Endothelial cell of umbilical vein (primary cell): ENCODE measurements at regions not wholly inside any gene's neighbourhood (a gene's known extent, or its start where the extent isn't known, plus 50 kb on each side); places are given as distances from the start of the nearest gene placed in this dataset.
A peak's percentile ranks its signal among the peaks of the same experiment; 100 is the strongest.

Experiments used
- BruUV-seq: library from RNA; stranded (reverse); fragments of 400-500 nt; replicated peaks from 2 replicates; lab custom pipeline; 2021; lab: Mats Ljungman, UMichigan
- CTCF ChIA-PET: fragments of 300-600, 350-600 bp; sonication (Branson Sonifier 250); formaldehyde crosslinking; loops from one replicate; lab custom pipeline; 2021; ENCODE audit warnings: antibody characterized with exemption, inconsistent platforms; lab: Charles Lee
- POLR2A ChIA-PET: fragments of 300-600, 350-600 bp; sonication (Branson Sonifier 250); formaldehyde crosslinking; loops from one replicate; lab custom pipeline; 2021; ENCODE audit warnings: antibody characterized with exemption, inconsistent platforms; lab: Charles Lee
- DNase-seq: peaks from one replicate; pipeline ENCODE4 v3.0.0-alpha.2; 2011; ENCODE audit warnings: low read depth, low spot score
- FAIRE-seq: peaks from 2 replicates; lab custom pipeline; 2011; peaks lifted over from hg19 to GRCh38; lab: Jason Lieb, UNC
- H2AFZ ChIP-seq: 2 replicates; pipeline ENCODE4 v1.6.0; 2012; ENCODE audit warnings: low read depth, low read length, control low read depth, inconsistent platforms
- H3K27ac ChIP-seq: 2 replicates; pipeline ENCODE4 v1.5.1; 2011; ENCODE audit warnings: low read depth, mild to moderate bottlenecking, control low read depth, low read length, moderate library complexity; ENCODE audit not compliant: insufficient read depth
- H3K27me3 ChIP-seq, 2 experiments: 2 replicates each; pipeline versions ENCODE4 v1.6.0 to v1.6.1; 2011; ENCODE audit warnings: low read length in 2 of 2, mixed read lengths in 1 of 2; ENCODE audit not compliant: control insufficient read depth in 2 of 2, insufficient read depth in 2 of 2
- H3K36me3 ChIP-seq, 2 experiments: 2 replicates in 1 of 2; 3 replicates in 1 of 2; pipeline ENCODE4 v1.5.1; 2011; ENCODE audit warnings: low read length in 2 of 2, mild to moderate bottlenecking in 1 of 2, moderate library complexity in 1 of 2; ENCODE audit not compliant: control insufficient read depth in 2 of 2, insufficient read depth in 2 of 2; ENCODE audit errors: extremely low read depth in 1 of 2
- H3K4me1 ChIP-seq: 3 replicates; pipeline ENCODE4 v1.5.1; 2011; ENCODE audit warnings: mild to moderate bottlenecking, low read length; ENCODE audit not compliant: control insufficient read depth, insufficient read depth; ENCODE audit errors: extremely low read depth
- H3K4me2 ChIP-seq: 2 replicates; pipeline ENCODE4 v1.6.1; 2011; ENCODE audit warnings: low read length, control low read depth, mixed read lengths; ENCODE audit not compliant: insufficient read depth
- H3K4me3 ChIP-seq, 3 experiments: fragments of 200-600 bp in 1 of 3; sonication (generic), shearing (Covaris generic) in 1 of 3; replicated peaks in 1 of 3; 2 replicates each; pipeline ENCODE4 v1.5.1; 2011 to 2016; ENCODE audit warnings: control low read depth in 3 of 3, low read length in 3 of 3, mild to moderate bottlenecking in 2 of 3, inconsistent platforms in 1 of 3, low read depth in 1 of 3, moderate library complexity in 1 of 3; ENCODE audit not compliant: insufficient read depth in 1 of 3
- H3K79me2 ChIP-seq: 2 replicates; pipeline ENCODE4 v1.6.0; 2012; ENCODE audit warnings: low read length, inconsistent platforms; ENCODE audit not compliant: control insufficient read depth, insufficient read depth
- H3K9ac ChIP-seq: replicated peaks from 2 replicates; pipeline ENCODE3; 2011; ENCODE audit warnings: low read length, control low read depth; ENCODE audit not compliant: insufficient read depth; ENCODE audit errors: extremely low read depth
- H3K9me1 ChIP-seq: replicated peaks from 3 replicates; pipeline ENCODE4 v1.6.0; 2011; ENCODE audit warnings: mild to moderate bottlenecking, low read length; ENCODE audit not compliant: control insufficient read depth, insufficient read depth; ENCODE audit errors: extremely low read depth
- H3K9me3 ChIP-seq: replicated peaks from 2 replicates; pipeline ENCODE4 v1.5.1; 2012; ENCODE audit warnings: low read length, inconsistent platforms; ENCODE audit not compliant: control insufficient read depth, insufficient read depth
- H4K20me1 ChIP-seq: replicated peaks from 2 replicates; pipeline ENCODE3; 2011; ENCODE audit warnings: mild to moderate bottlenecking, low read length; ENCODE audit not compliant: control insufficient read depth, insufficient read depth; ENCODE audit errors: extremely low read depth
- FOS ChIP-seq: IDR thresholded peaks from 2 replicates; pipeline ENCODE4 v1.6.1; 2011; ENCODE audit warnings: mild to moderate bottlenecking, low read length, moderate library complexity, borderline replicate concordance; ENCODE audit not compliant: insufficient read depth
- GATA2 ChIP-seq: IDR thresholded peaks from 2 replicates; pipeline ENCODE4 v1.7.0; 2011; ENCODE audit warnings: low read depth, mild to moderate bottlenecking, moderate library complexity, mixed read lengths, low read length; ENCODE audit not compliant: insufficient read length, insufficient read depth
- dilution Hi-C: fragments of 300-500 bp; cut with MboI; formaldehyde crosslinking; loops from one replicate; pipeline ENCODE4 v1.15.0; 2019; ENCODE audit warnings: low sequenced_read_pairs; ENCODE audit not compliant: extremely low pct_ligation_motif_present
- intact Hi-C: fragments of 100-400 bp; cut with micrococcal nuclease; formaldehyde crosslinking; loops from one replicate; pipeline ENCODE4 v1.10.0; 2022
- TF ChIP-seq, protein P1 (sequence below), 2 donors: IDR thresholded peaks; 1 replicate in 1 of 2; 2 replicates in 1 of 2; pipeline ENCODE4 v1.5.1; 2011; ENCODE audit warnings: low read length in 2 of 2, mild to moderate bottlenecking in 2 of 2, moderate library complexity in 2 of 2, control low read depth in 1 of 2, inconsistent platforms in 1 of 2, low read depth in 1 of 2; ENCODE audit not compliant: insufficient read depth in 1 of 2; ENCODE audit errors: extremely low read depth in 1 of 2

DNA sequence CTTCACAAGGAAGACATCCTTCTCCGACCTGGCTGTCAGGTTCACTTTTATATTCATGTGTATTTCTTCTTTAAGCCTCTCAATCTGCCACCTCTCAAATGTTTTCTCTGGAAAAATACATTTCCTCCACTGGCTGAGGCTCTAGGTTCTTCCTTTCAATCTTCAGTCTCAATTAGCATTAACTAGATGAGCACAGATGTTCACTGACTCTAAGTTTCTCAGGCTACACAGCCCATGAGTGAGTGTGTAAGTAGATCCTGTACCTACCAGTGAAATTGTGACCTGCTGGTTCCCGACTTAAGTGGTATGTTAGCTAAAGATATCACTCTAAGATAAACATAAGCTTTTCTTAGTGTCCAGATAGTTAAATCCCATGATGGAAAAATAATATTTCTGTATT is 206.9 kb downstream of the ADAMTS15 start:
- Histone ChIP-seq H3K9me3 (no peaks in the 10 kb centered on the region), H3K4me2 (no peak overlapping the region), H4K20me1 (no peaks in the 10 kb centered on the region), H3K79me2 (no peaks in the 10 kb centered on the region), H3K9ac (no peak overlapping the region), H2AFZ (no peak overlapping the region), H3K36me3 (no peaks in the 10 kb centered on the region), H3K4me1 (no peaks in the 10 kb centered on the region), H3K27me3 (peaks cover 0 to 4% of the 10 kb centered on the region in 2 experiments), H3K4me3 (no peak overlapping the region), H3K27ac (no peak overlapping the region), H3K9me1 (no peaks in the 10 kb centered on the region)
- CTCF ChIA-PET = no interaction called here
- no TSS peak for BruUV-seq
- intact Hi-C loops (no loop called here), dilution Hi-C loops (no loop called here)
- FAIRE-seq = no peak
- no peak for DNase-seq
- TF ChIP-seq GATA2 = no peak
- POLR2A ChIA-PET = no interaction called here

DNA sequence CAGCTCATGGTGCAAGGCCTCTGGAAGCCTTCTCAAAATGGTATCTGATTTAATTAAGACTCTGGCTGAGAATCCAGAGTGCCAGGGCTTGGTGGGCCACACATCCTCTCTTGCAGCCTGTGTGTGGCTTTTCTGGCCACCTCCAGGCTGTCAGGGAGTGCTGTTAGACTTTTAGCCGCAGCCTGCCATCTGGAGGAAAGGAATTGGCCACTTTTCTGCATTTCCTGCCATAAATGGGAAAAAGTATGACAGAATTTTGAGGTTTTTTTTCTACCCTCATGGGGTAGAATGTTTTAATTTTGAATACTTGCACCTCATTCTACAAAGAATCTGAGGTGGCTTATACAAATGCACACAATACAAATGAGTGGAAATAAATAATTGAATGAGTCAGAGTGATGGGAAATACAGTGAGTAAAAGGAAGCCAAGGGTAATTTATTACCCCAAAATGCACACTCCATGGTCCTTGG is 218.4 kb downstream of the ADAMTS15 start:
- Histone ChIP-seq H3K36me3 (no peaks in the 10 kb centered on the region), H3K79me2 (no peaks in the 10 kb centered on the region), H2AFZ (no peak overlapping the region), H3K9ac (no peak overlapping the region), H4K20me1 (no peaks in the 10 kb centered on the region), H3K4me3 (no peak overlapping the region), H3K9me1 (no peaks in the 10 kb centered on the region), H3K27ac (no peak overlapping the region), H3K9me3 (no peaks in the 10 kb centered on the region), H3K27me3 (no peaks in the 10 kb centered on the region), H3K4me2 (no peak overlapping the region), H3K4me1 (no peaks in the 10 kb centered on the region)
- dilution Hi-C loops = no loop called here
- ChIA-PET CTCF (no interaction called here), POLR2A (no interaction called here)
- peak; percentile 21 for TF ChIP-seq FOS
- TF ChIP-seq, protein P1, sequence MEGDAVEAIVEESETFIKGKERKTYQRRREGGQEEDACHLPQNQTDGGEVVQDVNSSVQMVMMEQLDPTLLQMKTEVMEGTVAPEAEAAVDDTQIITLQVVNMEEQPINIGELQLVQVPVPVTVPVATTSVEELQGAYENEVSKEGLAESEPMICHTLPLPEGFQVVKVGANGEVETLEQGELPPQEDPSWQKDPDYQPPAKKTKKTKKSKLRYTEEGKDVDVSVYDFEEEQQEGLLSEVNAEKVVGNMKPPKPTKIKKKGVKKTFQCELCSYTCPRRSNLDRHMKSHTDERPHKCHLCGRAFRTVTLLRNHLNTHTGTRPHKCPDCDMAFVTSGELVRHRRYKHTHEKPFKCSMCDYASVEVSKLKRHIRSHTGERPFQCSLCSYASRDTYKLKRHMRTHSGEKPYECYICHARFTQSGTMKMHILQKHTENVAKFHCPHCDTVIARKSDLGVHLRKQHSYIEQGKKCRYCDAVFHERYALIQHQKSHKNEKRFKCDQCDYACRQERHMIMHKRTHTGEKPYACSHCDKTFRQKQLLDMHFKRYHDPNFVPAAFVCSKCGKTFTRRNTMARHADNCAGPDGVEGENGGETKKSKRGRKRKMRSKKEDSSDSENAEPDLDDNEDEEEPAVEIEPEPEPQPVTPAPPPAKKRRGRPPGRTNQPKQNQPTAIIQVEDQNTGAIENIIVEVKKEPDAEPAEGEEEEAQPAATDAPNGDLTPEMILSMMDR (IDR thresholded peaks at IDR 0.05; ENCODE audit: extremely low read depth in 1 of 2, insufficient read depth in 1 of 2, low read depth in 1 of 2, low read length in 2 of 2) = no peak
- DNase-seq = no peak
- FAIRE-seq = no peak
- no TSS peak for BruUV-seq
- intact Hi-C loops = no loop called here
